ENCODE measurements at regions not wholly inside any gene's neighbourhood (a gene's known extent, or its start where the extent isn't known, plus 50 kb on each side); places are given as distances from the start of the nearest gene placed in this dataset.

DNA sequence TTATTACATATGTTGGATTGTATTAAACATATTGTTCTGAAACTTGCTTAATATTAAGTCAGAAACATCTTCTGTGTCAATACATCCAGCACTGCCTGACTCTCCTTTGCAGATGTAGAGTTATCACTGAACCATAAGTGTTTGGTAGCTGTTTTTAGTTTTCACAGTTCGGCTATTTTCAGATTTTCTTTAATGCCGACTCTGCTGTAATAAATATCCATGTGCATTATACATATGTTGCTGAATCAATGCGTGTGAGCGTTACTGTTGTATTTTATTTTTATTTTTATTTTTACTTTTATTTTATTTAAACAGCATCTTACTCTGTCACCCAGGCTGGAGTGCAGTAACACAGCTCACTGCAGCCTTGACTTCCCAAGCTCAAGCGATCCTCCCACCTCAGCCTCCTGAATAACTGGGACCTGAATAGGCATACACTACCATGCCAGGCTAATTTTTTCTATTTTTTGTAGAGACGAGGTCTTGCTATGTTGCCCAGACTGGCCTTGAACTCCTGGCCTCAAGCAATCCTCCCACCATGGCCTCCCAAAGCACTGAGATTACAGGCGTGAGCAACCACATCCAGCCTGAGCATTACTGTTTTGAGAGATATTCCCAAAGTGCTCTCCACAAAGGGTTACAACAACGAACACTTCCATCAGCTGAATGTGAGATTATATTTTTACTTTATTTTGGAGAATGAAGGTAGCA, 50.7 kb upstream of the NOCT start:
- Histone ChIP-seq H3K4me1 (no peaks in the 10 kb centered on the region), H3K27me3 (no peaks in the 10 kb centered on the region), H3K4me3 (no peak overlapping the region), H3K36me3 (no peaks in the 10 kb centered on the region), H3K27ac (no peak overlapping the region), H3K9me3 (no peaks in the 10 kb centered on the region)
- WGBS, 2 donors = 91 to 94% methylated on average over 8 of the region's 8 CpGs
- intact Hi-C loops (cut with DNase I) = no loop called here
- DNase-seq = no peak
- TF ChIP-seq, protein P1, sequence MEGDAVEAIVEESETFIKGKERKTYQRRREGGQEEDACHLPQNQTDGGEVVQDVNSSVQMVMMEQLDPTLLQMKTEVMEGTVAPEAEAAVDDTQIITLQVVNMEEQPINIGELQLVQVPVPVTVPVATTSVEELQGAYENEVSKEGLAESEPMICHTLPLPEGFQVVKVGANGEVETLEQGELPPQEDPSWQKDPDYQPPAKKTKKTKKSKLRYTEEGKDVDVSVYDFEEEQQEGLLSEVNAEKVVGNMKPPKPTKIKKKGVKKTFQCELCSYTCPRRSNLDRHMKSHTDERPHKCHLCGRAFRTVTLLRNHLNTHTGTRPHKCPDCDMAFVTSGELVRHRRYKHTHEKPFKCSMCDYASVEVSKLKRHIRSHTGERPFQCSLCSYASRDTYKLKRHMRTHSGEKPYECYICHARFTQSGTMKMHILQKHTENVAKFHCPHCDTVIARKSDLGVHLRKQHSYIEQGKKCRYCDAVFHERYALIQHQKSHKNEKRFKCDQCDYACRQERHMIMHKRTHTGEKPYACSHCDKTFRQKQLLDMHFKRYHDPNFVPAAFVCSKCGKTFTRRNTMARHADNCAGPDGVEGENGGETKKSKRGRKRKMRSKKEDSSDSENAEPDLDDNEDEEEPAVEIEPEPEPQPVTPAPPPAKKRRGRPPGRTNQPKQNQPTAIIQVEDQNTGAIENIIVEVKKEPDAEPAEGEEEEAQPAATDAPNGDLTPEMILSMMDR (IDR thresholded peaks at IDR 0.05) = no peak
- TF ChIP-seq POLR2A (IDR thresholded peaks at IDR 0.05) = no peak

DNA sequence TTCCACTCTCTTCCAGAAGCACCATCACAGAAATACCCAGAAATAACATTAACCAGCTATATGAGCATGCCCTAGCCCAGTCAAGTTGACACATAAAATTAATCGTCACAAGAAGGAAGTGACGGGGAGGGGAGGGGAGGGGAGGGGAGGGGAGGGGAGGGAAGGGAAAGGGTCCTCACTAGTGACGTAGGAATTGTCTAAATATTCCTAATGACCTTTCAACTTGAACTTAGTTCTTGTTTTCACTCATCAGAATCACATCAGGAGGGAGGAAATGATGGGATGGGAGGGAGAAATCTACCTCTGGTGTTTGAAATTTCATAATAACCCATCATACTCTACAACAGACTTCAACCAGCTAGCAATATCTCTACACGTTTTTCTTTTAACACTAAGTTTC, 52.2 kb upstream of the NOCT start:
- TF ChIP-seq, protein P1 (IDR thresholded peaks at IDR 0.05) = no peak
- TF ChIP-seq POLR2A (IDR thresholded peaks at IDR 0.05) = no peak
- DNase-seq = no peak
- intact Hi-C loops (cut with DNase I) = no loop called here
- Histone ChIP-seq H3K4me3 (no peak overlapping the region), H3K9me3 (no peaks in the 10 kb centered on the region), H3K4me1 (no peaks in the 10 kb centered on the region), H3K27me3 (no peaks in the 10 kb centered on the region), H3K27ac (no peak overlapping the region), H3K36me3 (no peaks in the 10 kb centered on the region)
- 45 to 70% methylated on average over 4 of the region's 4 CpGs for WGBS, 2 donors

DNA sequence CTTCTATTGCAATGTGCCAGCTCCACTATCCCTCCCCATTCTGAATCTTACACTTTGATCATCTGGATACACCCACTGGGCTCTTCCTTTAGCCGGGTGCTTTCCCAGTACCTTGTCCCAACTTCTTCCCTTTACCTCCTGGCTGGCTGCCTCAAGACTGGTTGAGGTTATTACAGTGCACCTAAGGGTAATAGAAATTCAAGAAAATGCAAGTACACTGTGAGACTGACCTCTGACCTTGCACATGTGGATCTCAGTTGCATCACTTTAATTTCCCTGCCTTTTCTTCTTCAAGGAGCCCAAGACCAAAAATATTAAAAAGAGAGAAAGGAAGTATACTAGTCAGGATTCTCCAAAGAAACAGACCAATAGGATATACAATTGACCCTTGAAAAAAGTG, 53.9 kb upstream of the NOCT start:
- no peak overlapping the region for H3K27ac ChIP-seq
- no peaks in the 10 kb centered on the region for H3K4me1 ChIP-seq
- TF ChIP-seq POLR2A (IDR thresholded peaks at IDR 0.05) = no peak
- TF ChIP-seq, protein P1 (IDR thresholded peaks at IDR 0.05) = no peak
- H3K9me3 ChIP-seq = no peaks in the 10 kb centered on the region
- H3K36me3 ChIP-seq = no peaks in the 10 kb centered on the region
- no peaks in the 10 kb centered on the region for H3K27me3 ChIP-seq
- no peak for DNase-seq
- intact Hi-C loops (cut with DNase I) = no loop called here
- WGBS, 2 donors = 25 to 27% methylated on average over 1 of the region's 1 CpG
- no peak overlapping the region for H3K4me3 ChIP-seq

DNA sequence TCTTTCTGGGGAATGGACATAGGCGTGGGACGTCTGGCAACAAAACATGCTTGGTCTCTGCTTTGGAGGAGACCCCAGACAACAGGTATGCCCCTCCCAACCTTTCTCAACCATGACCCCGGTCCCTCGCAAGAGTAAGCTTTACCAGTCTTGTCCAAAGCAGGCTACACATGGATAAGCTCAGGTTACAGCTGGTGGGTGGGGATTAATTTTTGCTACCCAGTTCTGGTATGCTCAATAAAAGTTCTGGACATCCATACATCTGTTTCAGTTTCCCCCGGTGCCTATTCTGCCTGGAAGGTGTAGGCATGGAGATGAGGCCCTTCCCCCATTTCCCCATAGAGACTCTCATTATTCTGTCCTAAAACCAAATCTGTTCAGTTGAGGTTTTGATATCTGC, 54.5 kb upstream of the NOCT start:
- TF ChIP-seq, protein P1 (IDR thresholded peaks at IDR 0.05) = no peak
- no peak for TF ChIP-seq POLR2A (IDR thresholded peaks at IDR 0.05)
- WGBS, 2 donors = 42 to 91% methylated on average over 4 to 5 of the region's 5 CpGs
- Histone ChIP-seq H3K27ac (no peak overlapping the region), H3K4me1 (no peaks in the 10 kb centered on the region), H3K27me3 (no peaks in the 10 kb centered on the region), H3K4me3 (no peak overlapping the region), H3K36me3 (no peaks in the 10 kb centered on the region), H3K9me3 (no peaks in the 10 kb centered on the region)
- DNase-seq = no peak
- intact Hi-C loops (cut with DNase I) = no loop called here

DNA sequence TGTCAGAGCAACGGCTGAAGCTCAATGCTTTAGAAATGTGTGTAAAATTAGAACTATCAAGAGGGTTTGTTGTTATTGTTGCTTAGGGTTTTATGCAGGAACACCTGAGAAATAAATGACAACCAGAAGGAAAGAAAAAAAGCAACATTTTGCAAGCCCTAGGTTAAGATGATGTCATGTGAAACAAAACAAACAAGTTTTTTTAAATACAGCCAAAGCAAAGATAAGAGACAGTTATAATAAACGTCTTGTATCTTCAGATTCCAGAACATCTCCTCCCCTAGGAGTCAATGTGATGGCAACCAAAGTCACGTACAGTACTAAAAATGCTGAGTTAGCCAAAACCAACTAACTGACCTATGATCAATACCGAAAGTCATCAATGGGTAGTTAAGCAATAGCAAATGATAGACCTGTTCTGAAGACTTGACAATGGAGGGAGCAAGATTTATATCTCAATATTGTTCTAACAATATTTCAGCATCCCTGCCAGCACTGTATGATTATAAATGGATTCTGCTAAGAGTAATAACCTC, 55.3 kb upstream of the NOCT start:
- Histone ChIP-seq H3K36me3 (no peaks in the 10 kb centered on the region), H3K4me1 (no peaks in the 10 kb centered on the region), H3K4me3 (no peak overlapping the region), H3K9me3 (no peaks in the 10 kb centered on the region), H3K27me3 (no peaks in the 10 kb centered on the region), H3K27ac (no peak overlapping the region)
- no peak for DNase-seq
- intact Hi-C loops (cut with DNase I) = no loop called here
- TF ChIP-seq POLR2A (IDR thresholded peaks at IDR 0.05) = no peak
- TF ChIP-seq, protein P1 (IDR thresholded peaks at IDR 0.05) = no peak
- WGBS, 2 donors = 57 to 59% methylated on average over 4 of the region's 4 CpGs

Data from esophagus squamous epithelium (tissue), 5 donors.